T1000 (cell line): ENCODE measurements at regions not wholly inside any gene's neighbourhood (a gene's known extent, or its start where the extent isn't known, plus 50 kb on each side); places are given as distances from the start of the nearest gene placed in this dataset.

Source experiments
- DNase-seq: peaks from one replicate; lab custom pipeline; 2025; ENCODE audit warnings: mixed read lengths; lab: John Stamatoyannopoulos, UW

GRCh38 chr17:74011966-74012365 is 191.5 kb upstream of the RPL38 start:
- no peak for DNase-seq

- no peak for DNase-seq
Measured at GRCh38 chr17:74012465-74012864, 191.0 kb upstream of the RPL38 start.

DNA sequence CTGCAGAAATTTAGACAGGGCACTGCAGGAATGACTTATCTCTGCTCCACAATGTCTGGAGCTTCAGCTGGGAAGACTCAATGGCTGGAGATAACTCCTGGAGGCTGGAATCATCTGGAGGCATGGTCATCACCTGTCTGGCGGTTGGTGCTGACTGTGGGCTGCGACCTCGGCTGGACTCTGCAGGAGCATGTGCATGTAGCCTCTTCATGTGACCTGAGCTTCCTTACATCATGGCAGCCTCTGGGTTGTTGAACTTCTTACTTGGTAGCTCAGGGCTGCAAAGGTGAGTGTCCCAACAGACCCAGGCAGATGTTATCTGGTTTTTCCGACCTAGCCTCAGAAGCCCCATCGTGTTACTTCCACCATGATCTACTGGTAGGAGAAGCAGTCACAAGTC is 188.2 kb upstream of the RPL38 start:
- no peak for DNase-seq

GRCh38 chr17:74015990-74016389 is 187.5 kb upstream of the RPL38 start:
- no peak for DNase-seq

GRCh38 chr17:74016461-74016860 is 187.0 kb upstream of the RPL38 start:
- DNase-seq = no peak

GRCh38 chr17:74017466-74017865 is 186.0 kb upstream of the RPL38 start:
- DNase-seq = no peak

DNA sequence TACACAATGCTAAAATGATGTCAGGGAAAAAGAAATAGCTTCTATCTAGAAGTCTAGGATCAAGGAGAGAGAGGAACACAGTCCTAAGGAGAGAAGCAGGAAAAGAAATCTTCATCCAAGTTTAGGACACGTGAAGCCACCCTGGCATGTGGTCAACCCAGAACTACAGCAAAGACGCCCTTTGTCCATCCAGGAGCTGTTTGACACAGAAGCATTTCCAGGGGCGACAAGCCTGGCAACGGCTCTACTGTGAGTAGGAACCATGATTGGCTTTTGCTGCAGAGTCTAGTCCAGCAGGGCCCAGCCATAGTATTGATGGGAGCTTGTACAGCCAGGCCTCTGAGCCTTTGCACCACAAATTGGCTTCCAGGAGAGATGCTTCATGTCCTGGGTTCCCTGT is 185.4 kb upstream of the RPL38 start:
- no peak for DNase-seq

DNA sequence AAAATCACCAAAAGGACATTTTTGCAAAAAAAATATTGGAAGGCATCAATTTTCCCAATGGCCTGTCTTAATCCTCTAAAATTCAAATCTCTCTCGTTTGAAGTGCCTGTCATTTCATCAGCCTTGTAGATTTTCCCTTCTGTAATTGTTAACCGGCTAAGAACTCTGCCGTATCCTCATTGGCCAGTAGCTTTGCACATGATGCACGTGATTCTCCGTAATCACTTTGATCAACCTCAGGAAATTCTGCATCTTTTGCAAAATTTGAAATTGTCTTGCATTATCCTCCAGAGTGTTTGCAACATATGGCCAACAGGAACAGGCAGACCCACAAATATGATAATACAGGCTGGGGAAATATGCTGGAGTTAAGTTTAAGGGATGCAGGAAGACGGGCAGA is 184.2 kb upstream of the RPL38 start:
- DNase-seq = no peak

GRCh38 chr17:74019860-74020259 is 183.6 kb upstream of the RPL38 start:
- DNase-seq = no peak

DNA sequence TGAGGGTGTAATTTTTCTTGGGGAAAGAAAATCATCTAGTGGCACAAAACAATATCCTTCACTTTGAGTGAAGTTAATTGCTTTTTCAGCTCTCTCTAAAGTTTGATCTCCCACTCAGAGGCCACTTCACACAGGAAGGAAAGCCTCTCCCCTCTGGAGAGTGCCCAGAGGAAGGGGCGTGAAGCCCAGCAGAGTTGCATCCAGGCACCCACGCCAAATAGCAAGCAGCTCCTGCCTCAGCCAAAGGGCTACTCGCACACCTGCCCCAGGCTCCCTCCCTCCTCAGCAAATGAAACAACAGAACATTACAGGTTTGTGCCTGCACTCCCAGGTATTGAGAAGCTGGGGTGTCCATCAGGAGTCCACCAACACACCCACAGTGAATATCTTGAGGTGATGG is 183.0 kb upstream of the RPL38 start:
- DNase-seq = no peak

DNA sequence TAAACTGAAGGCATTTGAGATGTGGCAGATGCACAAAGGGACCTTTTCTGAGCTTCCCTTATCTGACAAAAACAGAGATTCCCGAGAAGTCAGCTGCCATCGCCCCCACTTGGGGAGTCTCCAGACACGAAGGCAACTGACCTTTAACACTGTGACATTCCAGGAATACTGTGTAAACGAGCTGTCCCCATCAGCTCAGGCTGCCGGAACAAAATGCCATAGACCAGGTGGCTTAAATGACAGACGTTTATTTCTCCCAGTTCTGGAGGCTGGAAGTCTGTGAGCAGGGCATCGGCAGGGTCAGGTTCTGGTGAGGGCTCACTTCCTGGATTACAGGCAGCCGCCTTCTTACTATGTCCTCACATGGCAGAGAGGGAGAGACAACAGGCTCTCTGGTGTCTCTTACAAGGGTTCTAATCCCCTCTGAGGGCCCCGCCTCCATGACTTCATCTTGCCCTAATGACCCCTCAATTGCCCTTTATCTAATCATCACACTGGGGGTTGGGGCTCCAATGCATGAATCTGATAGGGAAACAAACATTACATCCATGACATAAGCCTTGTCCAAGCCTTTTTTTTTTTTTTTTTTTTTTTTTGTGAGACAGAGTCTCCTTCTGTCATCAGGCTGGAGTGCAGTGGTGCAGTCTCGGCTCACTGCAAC is 178.5 kb upstream of the RPL38 start:
- no peak for DNase-seq

- no peak for DNase-seq
Measured at GRCh38 chr17:74027444-74027843, 176.0 kb upstream of the RPL38 start.

- no peak for DNase-seq
Measured at GRCh38 chr17:74028354-74029116, 174.9 kb upstream of the RPL38 start.

DNA sequence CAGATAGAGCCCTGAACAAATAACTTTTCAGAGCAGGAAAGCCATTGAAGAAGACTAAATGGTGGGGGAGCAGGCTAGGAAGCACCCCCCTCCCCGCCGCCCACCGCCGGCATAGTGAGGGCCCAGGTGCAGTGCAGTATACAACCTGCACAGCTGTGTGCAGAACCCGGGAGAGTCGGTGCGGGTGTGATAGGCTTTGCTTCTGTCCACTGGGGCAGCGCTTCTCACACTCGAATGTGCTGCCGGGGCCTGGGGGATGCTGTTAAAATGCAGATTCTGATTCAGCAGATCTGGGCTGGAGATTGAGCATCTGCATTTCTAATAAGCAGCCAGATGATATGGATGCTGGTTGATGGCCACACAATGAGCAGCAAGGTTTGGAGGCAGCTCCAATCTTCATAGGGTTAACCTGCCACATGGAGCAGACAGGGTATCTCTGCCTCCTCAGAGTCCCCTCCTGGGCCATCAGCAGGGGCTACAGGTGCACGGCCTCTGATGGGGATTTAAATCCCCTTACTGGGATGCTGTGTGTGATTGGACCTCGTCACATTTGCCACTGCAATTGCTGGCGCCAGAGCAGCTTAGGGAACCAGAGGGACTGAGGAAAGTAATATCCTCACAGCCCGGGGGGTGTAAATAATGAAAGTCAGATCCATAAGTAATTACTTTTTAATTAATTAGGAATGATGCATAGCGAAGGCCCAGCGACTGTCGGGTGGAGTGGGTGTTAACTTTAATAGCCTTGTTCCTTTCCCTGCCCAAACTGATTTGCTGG is 172.0 kb upstream of the RPL38 start:
- DNase-seq = no peak

DNA sequence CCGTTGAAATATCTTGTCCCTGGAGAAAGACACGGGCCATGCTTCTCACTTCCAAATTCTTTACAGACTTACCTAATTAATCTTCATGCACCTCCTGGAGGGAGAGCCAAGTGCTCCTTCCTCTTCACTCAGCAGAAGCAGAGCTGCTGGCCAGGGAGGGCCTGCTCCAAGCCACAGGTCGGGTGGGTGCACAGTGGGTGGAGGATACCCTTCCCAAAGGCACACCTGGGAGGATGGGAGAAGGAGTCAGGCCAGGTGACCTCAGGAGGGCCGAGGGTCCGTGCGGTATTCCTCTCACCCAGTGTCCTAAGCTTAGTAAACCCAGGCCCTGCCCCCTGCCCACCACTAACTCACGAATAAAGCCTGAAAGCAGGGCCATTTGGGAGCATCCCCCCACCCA is 171.3 kb upstream of the RPL38 start:
- DNase-seq = no peak

DNA sequence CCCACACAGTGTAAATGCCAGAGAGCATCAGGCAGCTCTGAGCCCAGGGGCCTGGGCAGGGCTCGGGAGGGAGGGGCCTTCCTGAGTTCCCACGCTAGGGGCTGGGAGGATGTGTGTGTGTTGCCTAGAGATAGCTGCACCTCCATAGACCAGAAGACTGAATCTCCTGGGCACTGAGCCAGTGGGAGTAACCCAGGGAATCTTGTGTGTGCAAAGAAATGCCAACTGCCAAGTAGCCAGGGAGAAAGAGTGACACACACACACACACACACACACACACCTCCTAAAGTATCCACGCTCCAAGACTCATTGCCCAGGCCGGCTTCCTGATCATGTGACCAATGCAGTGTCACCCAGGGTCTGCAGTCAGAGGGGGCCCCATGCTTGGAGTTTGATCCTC is 166.2 kb upstream of the RPL38 start:
- DNase-seq = no peak

DNA sequence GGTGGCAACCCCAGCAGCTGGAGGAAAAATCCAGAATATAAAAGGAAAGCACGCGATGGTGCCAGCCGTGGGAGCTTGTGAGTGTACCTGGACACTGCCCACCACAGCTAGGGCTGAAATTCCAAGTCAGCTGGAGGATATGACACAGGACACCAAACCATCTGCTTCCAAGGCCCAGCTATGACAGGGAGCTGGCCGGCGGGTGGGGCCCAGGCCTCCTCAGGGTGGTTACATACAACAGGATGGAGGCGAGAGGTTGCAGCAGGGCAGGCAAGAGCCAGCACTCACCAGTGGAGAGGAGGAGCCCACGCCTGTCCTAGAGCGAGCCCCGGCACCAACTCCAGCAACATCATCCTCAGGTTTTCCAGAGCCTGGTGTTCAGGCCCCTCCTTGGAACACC is 163.2 kb upstream of the RPL38 start:
- DNase-seq = no peak

DNA sequence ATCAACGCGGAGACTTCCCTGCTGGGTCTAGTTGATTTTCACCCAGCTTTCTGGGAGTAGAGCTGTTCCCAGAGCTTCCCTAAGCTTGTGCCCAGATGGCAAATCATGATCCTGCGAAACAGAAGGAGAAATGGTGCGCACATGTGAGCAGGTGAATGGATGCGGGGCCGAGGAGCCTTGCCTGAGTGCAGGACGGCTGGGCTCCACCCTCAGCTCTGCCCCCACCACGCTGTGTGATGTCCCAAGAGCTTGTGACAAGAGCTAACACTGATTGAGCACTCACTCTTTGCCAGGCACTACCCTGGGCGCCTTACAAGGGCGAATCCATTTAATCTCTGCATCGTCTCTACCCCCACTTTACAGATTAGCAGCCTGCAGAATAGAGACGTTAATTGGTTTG is 162.7 kb upstream of the RPL38 start:
- DNase-seq = no peak

GRCh38 chr17:74041869-74042640 is 161.4 kb upstream of the RPL38 start:
- DNase-seq = no peak

- DNase-seq = peak; percentile 49
Measured at GRCh38 chr17:74042744-74043486, 160.6 kb upstream of the RPL38 start.

- DNase-seq = no peak
Measured at GRCh38 chr17:74043976-74044375, 159.5 kb upstream of the RPL38 start.
